Duodenal mucosa (tissue), 2 donors: ENCODE measurements at regions not wholly inside any gene's neighbourhood (a gene's known extent, or its start where the extent isn't known, plus 50 kb on each side); places are given as distances from the start of the nearest gene placed in this dataset.

Source experiments
- H3K27ac ChIP-seq: one replicate; pipeline ENCODE4 v1.7.0; 2013; ENCODE audit warnings: low read depth, low read length
- H3K27me3 ChIP-seq, 2 donors: one replicate each; pipeline ENCODE4 v1.7.0; 2013; ENCODE audit warnings: low read length in 2 of 2, control low read depth in 1 of 2; ENCODE audit not compliant: insufficient read depth in 2 of 2, control insufficient read depth in 1 of 2
- H3K36me3 ChIP-seq, 2 donors: one replicate each; pipeline ENCODE4 v1.7.0; 2013; ENCODE audit warnings: low read length in 2 of 2, control low read depth in 1 of 2; ENCODE audit not compliant: insufficient read depth in 2 of 2, control insufficient read depth in 1 of 2
- H3K4me1 ChIP-seq, 2 donors: one replicate each; pipeline ENCODE4 v1.7.0; 2013; ENCODE audit warnings: low read length in 2 of 2, control low read depth in 1 of 2; ENCODE audit not compliant: insufficient read depth in 2 of 2, control insufficient read depth in 1 of 2
- H3K4me3 ChIP-seq, 2 donors: one replicate each; pipeline ENCODE4 v1.7.0; 2013; ENCODE audit warnings: low read length in 2 of 2, low read depth in 1 of 2
- H3K9ac ChIP-seq, 2 donors: one replicate each; pipeline ENCODE4 v1.7.0; 2013; ENCODE audit warnings: low read length in 2 of 2, low read depth in 1 of 2
- H3K9me3 ChIP-seq, 2 donors: one replicate each; pipeline ENCODE4 v1.7.0; 2013; ENCODE audit warnings: low read length in 2 of 2, control low read depth in 1 of 2; ENCODE audit not compliant: control insufficient read depth in 1 of 2

DNA sequence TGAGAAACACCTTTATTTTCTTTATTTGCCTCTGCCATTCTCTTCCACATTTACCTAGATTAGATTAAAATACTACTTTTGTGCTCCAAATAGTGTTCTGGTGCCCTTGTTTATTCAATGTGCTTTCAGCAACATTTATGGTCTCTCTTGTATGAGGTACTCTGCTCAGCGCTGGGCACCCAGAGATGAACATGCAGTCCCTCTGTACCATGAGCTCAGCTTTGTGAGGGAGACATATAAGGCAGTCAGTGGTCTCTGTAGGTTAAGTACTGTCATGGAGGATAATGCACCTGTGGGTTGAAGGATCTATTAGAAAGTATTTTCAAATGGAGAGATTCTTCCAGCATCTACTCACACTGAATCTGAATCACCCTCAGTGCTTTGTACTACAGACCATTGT, 176.5 kb downstream of the TAF11L14 start:
- Histone ChIP-seq H3K9me3 (no peaks in the 10 kb centered on the region), H3K27me3 (no peaks in the 10 kb centered on the region), H3K9ac (no peak overlapping the region), H3K27ac (no peak overlapping the region), H3K4me3 (no peak overlapping the region), H3K36me3 (no peaks in the 10 kb centered on the region), H3K4me1 (no peaks in the 10 kb centered on the region)

DNA sequence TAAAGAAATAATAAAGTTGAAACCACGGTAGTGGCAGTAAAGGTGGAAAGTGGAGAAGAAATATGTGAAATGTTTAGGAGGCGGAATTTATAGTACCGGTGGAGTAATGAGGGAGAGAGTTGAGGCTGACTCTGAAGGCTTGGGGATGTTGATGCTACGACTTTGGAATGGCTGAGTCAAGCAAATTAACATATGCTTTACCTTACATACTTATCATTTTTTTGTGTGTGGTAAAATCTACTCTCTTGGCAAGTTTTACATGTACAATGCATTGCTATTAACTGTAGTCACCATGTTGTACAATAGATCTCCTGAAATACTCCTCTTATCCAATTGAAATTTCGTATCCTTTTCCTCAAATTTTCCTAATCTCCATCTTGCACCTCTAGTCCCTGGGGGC, 179.0 kb downstream of the TAF11L14 start:
- H3K27ac ChIP-seq, result no peak overlapping the region
- H3K27me3 ChIP-seq, result no peaks in the 10 kb centered on the region
- H3K9ac ChIP-seq, result no peak overlapping the region
- no peaks in the 10 kb centered on the region for H3K4me1 ChIP-seq
- no peaks in the 10 kb centered on the region for H3K36me3 ChIP-seq
- H3K9me3 ChIP-seq, result no peaks in the 10 kb centered on the region
- no peak overlapping the region for H3K4me3 ChIP-seq

DNA sequence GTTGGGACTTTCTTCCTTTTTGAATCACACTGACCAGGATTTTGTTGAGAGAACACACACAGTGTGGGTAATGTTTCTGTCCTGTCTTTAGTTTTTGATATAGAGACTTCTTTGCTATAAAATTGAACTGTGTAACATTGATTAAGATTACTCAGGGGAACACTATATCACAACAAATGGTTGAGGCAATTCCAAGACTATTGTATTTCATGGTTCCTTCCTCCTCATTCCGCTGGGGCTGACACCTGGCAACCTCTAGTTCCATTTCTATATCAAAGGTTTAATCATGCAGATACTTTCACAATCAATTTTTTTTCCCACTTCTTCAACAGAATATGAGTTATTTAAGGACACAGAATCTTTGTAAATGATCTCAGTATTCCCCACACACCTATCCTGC, 182.2 kb downstream of the TAF11L14 start:
- Histone ChIP-seq H3K4me1 (no peaks in the 10 kb centered on the region), H3K9ac (no peak overlapping the region), H3K4me3 (no peak overlapping the region), H3K27ac (no peak overlapping the region), H3K36me3 (no peaks in the 10 kb centered on the region), H3K27me3 (no peaks in the 10 kb centered on the region), H3K9me3 (peaks cover 0 to 9% of the 10 kb centered on the region in 2 donors)

DNA sequence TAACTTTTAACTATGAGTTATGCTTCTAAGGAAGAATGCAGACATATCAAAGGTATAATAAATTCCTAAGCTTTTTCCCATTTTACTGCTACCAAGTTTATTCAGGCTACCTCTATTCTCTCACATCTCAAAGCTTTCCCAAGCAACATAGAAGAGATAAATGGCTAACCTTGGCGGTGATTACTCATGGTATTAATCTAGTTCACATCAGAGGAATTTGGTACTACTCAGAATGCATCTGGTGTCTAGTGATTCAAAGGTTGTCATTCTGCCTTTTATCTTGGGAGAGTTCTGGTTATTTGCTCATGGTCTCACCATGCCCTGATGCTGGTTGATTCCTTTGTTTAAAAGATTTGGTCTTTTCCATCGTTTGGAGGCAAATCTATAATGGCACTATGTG, 182.7 kb downstream of the TAF11L14 start:
- peaks cover 3 to 9% of the 10 kb centered on the region in 2 donors for H3K9me3 ChIP-seq
- H3K27me3 ChIP-seq, result no peaks in the 10 kb centered on the region
- no peaks in the 10 kb centered on the region for H3K36me3 ChIP-seq
- H3K4me3 ChIP-seq, result no peak overlapping the region
- no peak overlapping the region for H3K9ac ChIP-seq
- no peaks in the 10 kb centered on the region for H3K4me1 ChIP-seq
- H3K27ac ChIP-seq, result no peak overlapping the region

DNA sequence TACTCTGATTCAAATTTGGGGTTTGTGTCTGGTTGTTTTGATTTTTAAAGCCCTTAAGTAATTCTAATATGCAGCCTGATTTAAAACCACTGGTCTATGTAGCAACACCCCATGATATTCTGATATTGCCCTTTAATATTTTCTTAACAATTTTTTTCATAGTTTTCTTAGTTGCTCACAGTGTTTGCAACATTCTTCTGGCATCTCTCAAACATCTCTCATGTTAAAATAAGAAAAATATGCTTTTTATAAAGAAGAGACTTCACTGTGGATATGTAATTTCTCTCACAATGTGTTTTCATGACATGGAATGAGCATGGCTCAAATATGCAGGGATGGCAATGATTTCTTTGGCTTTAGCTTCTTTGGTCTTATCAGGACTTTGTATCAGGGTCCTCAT, 183.7 kb downstream of the TAF11L14 start:
- no peaks in the 10 kb centered on the region for H3K4me1 ChIP-seq
- H3K4me3 ChIP-seq, result no peak overlapping the region
- no peak overlapping the region for H3K9ac ChIP-seq
- no peak overlapping the region for H3K27ac ChIP-seq
- H3K9me3 ChIP-seq, result peaks cover 3 to 12% of the 10 kb centered on the region in 2 donors
- no peaks in the 10 kb centered on the region for H3K36me3 ChIP-seq
- no peaks in the 10 kb centered on the region for H3K27me3 ChIP-seq

DNA sequence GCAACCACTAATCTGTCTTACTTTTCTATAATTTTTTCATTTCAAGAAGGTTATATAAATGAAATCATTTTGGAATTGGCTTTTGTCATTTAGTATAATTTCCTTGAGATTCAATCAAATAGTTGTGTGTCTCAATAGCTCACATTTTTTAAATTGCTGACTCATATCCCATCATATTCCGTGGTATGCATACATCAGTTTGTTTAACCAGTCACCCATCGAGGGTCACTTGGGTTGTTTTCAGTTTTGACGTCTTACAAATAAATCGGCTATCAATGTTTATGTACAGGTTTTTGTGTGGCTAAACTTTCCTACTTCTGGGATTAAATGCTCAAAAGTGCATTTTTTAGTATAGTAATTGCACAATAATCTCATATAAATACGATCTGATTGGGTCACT, 185.5 kb downstream of the TAF11L14 start:
- Histone ChIP-seq H3K27ac (no peak overlapping the region), H3K4me1 (no peaks in the 10 kb centered on the region), H3K27me3 (no peaks in the 10 kb centered on the region), H3K9ac (no peak overlapping the region), H3K4me3 (no peak overlapping the region), H3K36me3 (no peaks in the 10 kb centered on the region), H3K9me3 (peaks cover 3 to 12% of the 10 kb centered on the region in 2 donors)

DNA sequence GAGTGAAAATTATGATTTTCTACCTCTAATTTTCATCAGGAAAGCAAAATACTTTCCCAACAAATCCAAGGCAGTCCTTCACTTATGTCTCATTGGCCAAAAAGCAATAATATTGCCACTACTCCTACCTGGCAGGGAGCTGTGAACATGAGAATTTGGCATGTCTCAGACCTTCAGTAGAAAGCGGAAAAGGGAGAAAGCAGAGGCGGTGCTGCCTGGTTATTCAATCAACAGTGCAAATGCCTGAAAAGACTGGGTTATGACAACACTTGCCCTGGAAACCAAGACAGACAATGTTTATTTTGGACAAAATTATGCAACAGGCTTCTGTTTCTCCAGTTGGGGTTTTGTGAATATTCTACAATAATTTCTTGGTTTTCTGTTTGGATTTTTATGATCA, 194.4 kb downstream of the TAF11L14 start:
- no peak overlapping the region for H3K9ac ChIP-seq
- H3K4me3 ChIP-seq, result no peak overlapping the region
- no peaks in the 10 kb centered on the region for H3K4me1 ChIP-seq
- H3K9me3 ChIP-seq, result peaks cover 0 to 6% of the 10 kb centered on the region in 2 donors
- H3K27me3 ChIP-seq, result no peaks in the 10 kb centered on the region
- H3K27ac ChIP-seq, result no peak overlapping the region
- H3K36me3 ChIP-seq, result no peaks in the 10 kb centered on the region

DNA sequence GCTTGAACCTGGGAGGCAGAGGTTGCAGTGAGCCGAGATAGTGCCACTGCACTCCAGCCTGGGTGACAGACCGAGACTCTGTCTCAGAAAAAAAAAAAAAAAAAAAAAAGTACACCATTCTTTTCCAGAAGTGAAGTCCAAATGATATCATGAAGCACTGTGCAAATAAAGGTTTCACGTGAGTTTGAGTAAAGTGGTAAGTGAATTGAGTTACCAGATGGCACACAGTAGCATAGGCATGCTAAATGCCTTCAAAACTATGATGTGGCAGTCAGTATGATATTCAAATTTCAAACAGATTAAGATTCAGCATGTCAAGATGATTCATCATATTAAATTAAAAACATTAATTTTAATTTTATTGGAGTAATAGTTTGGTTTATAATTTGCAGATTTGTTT, 195.2 kb downstream of the TAF11L14 start:
- H3K27me3 ChIP-seq, result no peaks in the 10 kb centered on the region
- H3K27ac ChIP-seq, result no peak overlapping the region
- H3K4me1 ChIP-seq, result no peaks in the 10 kb centered on the region
- no peaks in the 10 kb centered on the region for H3K36me3 ChIP-seq
- H3K9ac ChIP-seq, result no peak overlapping the region
- peaks cover 0 to 6% of the 10 kb centered on the region in 2 donors for H3K9me3 ChIP-seq
- no peak overlapping the region for H3K4me3 ChIP-seq

DNA sequence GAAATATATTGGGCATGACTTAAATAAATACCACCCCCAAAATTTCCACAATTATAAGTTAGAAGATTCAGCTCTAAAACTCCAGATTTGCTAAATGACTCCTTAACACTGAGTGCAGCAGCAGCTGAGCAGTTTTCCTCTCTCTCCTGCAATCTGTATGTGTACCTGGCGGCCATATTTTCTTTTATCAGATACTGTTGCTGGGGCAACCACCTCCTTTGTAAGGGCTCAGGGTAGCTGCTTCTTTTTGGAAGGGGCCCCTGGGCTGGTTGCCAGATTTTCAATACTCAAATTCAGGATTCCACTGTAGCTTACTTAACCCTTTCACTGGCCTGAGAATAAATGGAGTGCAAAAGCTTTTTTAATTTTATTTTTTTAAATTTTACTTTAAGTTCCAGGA, 197.0 kb downstream of the TAF11L14 start:
- Histone ChIP-seq H3K27me3 (no peaks in the 10 kb centered on the region), H3K4me3 (no peak overlapping the region), H3K9me3 (peaks cover 0 to 6% of the 10 kb centered on the region in 2 donors), H3K36me3 (no peaks in the 10 kb centered on the region), H3K27ac (no peak overlapping the region), H3K4me1 (no peaks in the 10 kb centered on the region), H3K9ac (no peak overlapping the region)

DNA sequence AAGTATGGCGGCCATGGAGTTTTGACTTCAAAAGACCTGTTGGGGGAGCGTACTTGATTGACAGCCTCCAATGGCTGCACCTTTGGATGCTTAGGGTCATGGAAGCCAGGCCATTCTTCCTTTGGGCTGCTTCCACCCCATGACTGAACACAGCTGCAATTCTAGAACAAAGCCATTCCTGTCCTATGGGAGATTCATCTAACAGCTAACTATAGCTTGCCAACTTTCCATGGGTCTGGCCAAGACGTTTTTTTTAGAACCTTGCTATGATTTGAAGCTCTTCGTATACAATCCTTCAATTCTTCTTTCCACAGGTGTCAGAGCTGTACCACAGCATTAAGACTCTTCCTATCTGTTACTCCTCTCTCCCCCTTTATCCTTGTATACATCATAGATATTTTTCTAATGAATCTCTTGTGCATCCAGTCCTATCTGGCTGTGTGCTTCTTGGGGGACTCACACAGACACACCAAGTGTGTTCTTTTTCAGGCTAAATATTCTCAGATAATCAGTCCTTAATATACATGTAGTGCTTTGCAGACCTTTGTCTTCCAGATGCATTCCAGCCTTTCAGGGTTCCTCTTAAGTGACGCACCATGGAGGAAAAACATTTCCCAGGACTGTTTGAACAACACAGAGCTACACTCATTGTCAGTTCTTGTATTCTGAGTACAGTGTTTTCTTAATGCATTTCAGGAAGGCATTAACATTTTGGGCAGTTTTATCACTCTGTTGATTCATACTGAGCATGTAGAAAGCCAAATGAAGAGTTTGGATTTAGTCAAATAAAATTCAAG, 198.9 kb downstream of the TAF11L14 start:
- H3K27ac ChIP-seq, result no peak overlapping the region
- no peaks in the 10 kb centered on the region for H3K36me3 ChIP-seq
- H3K9ac ChIP-seq, result no peak overlapping the region
- H3K4me3 ChIP-seq, result no peak overlapping the region
- H3K4me1 ChIP-seq, result no peaks in the 10 kb centered on the region
- no peaks in the 10 kb centered on the region for H3K27me3 ChIP-seq
- H3K9me3 ChIP-seq, result peaks cover 0 to 3% of the 10 kb centered on the region in 2 donors
